CD4-positive, alpha-beta T cell treated with Interleukin-6 at 100 ng/mL for 8 hours (primary cell): ENCODE measurements at regions not wholly inside any gene's neighbourhood (a gene's known extent, or its start where the extent isn't known, plus 50 kb on each side); places are given as distances from the start of the nearest gene placed in this dataset.

ENCODE experiments used
- DNase-seq: peaks from one replicate; pipeline ENCODE4 v3.0.0-alpha.2; 2020; ENCODE audit warnings: mixed read lengths, low spot score

GRCh38 chr13:27014406-27015359, 156.9 kb downstream of the USP12 start:
- DNase-seq, result no peak

- DNase-seq, result no peak
Measured at GRCh38 chr13:27012482-27013197, 159.0 kb downstream of the USP12 start.

- DNase-seq, result no peak
Measured at GRCh38 chr13:27011661-27012060, 159.9 kb downstream of the USP12 start.

- DNase-seq, result no peak
Measured at GRCh38 chr13:27008733-27009132, 162.9 kb downstream of the USP12 start.

- no peak for DNase-seq
Measured at GRCh38 chr13:27007166-27007565, 164.4 kb downstream of the USP12 start.

- no peak for DNase-seq
Measured at GRCh38 chr13:27006519-27007161, 165.0 kb downstream of the USP12 start.

GRCh38 chr13:27005976-27006518, 165.6 kb downstream of the USP12 start:
- no peak for DNase-seq

- no peak for DNase-seq
Measured at GRCh38 chr13:27005556-27005955, 166.1 kb downstream of the USP12 start.

- DNase-seq, result no peak
Measured at GRCh38 chr13:27004866-27005265, 166.7 kb downstream of the USP12 start.

GRCh38 chr13:27004326-27004725, 167.3 kb downstream of the USP12 start:
- no peak for DNase-seq

- DNase-seq, result no peak
Measured at GRCh38 chr13:27001705-27002104, 169.9 kb downstream of the USP12 start.

- DNase-seq, result no peak
Measured at GRCh38 chr13:27000686-27001085, 170.9 kb downstream of the USP12 start.

GRCh38 chr13:26999499-26999898, 172.1 kb downstream of the USP12 start:
- DNase-seq, result no peak

GRCh38 chr13:26998292-26998691, 173.3 kb downstream of the USP12 start:
- no peak for DNase-seq

GRCh38 chr13:26996965-26997752, 174.5 kb downstream of the USP12 start:
- no peak for DNase-seq

- no peak for DNase-seq
Measured at GRCh38 chr13:26995159-26995558, 176.5 kb downstream of the USP12 start.

- no peak for DNase-seq
Measured at GRCh38 chr13:26993780-26994179, 177.8 kb downstream of the USP12 start.

- no peak for DNase-seq
Measured at GRCh38 chr13:26992951-26993719, 178.5 kb downstream of the USP12 start.

GRCh38 chr13:26991508-26992181, 180.0 kb downstream of the USP12 start:
- DNase-seq, result no peak
